A673 (cell line): ENCODE measurements at regions not wholly inside any gene's neighbourhood (a gene's known extent, or its start where the extent isn't known, plus 50 kb on each side); places are given as distances from the start of the nearest gene placed in this dataset.

ENCODE experiments used
- BruUV-seq: library from RNA; stranded (reverse); fragments of 400-500 nt; replicated peaks from 2 replicates; lab custom pipeline; 2021; lab: Mats Ljungman, UMichigan
- CTCF ChIA-PET: fragments of 300-600 bp; sonication (Branson Sonifier 250); formaldehyde crosslinking; loops from one replicate; lab custom pipeline; 2022; ENCODE audit warnings: antibody characterized with exemption; lab: Charles Lee
- POLR2A ChIA-PET: fragments of 300-600 bp; sonication (Branson Sonifier 250); formaldehyde crosslinking; loops from one replicate; lab custom pipeline; 2022; ENCODE audit warnings: antibody characterized with exemption; ENCODE audit not compliant: low non-redundant PET; lab: Charles Lee
- DNase-seq: peaks from one replicate; pipeline ENCODE4 v3.0.0-alpha.2; 2015; ENCODE audit warnings: low spot score
- H3K27ac ChIP-seq: fragments of 200-600 bp; sonication (generic); 2 replicates; pipeline ENCODE4 v1.5.1; 2016; ENCODE audit warnings: mixed run types, low read depth, mild to moderate bottlenecking, mixed read lengths, antibody characterized with exemption, low read length; ENCODE audit not compliant: poor library complexity, severe bottlenecking
- H3K27me3 ChIP-seq: fragments of 200-600 bp; sonication (generic); replicated peaks from 2 replicates; pipeline ENCODE4 v1.6.1; 2017; ENCODE audit warnings: mixed run types, low read depth, mild to moderate bottlenecking, mixed read lengths, antibody characterized with exemption, low read length; ENCODE audit not compliant: insufficient read depth, poor library complexity
- H3K36me3 ChIP-seq: fragments of 200-600 bp; sonication (generic); 2 replicates; pipeline ENCODE4 v1.6.1; 2016; ENCODE audit warnings: mixed run types, mild to moderate bottlenecking, mixed read lengths, antibody characterized with exemption, low read length; ENCODE audit not compliant: insufficient read depth, poor library complexity, severe bottlenecking
- H3K4me1 ChIP-seq: fragments of 200-600 bp; sonication (generic); 2 replicates; pipeline ENCODE4 v1.6.1; 2017; ENCODE audit warnings: mixed run types, mild to moderate bottlenecking, mixed read lengths, antibody characterized with exemption, low read length; ENCODE audit not compliant: insufficient read depth, poor library complexity, severe bottlenecking
- H3K4me3 ChIP-seq: fragments of 200-600 bp; sonication (generic); 2 replicates; pipeline ENCODE4 v1.5.1; 2016; ENCODE audit warnings: low read depth, mixed run types, mild to moderate bottlenecking, mixed read lengths, low read length; ENCODE audit not compliant: poor library complexity, severe bottlenecking
- H3K9me3 ChIP-seq: fragments of 200-600 bp; sonication (generic); 2 replicates; pipeline ENCODE4 v1.6.1; 2016; ENCODE audit warnings: mixed run types, low read depth, mild to moderate bottlenecking, mixed read lengths, antibody characterized with exemption, low read length; ENCODE audit not compliant: poor library complexity, severe bottlenecking
- EZH2 ChIP-seq: fragments of 200-600 bp; sonication (generic); IDR thresholded peaks from 2 replicates; pipeline ENCODE4 v1.6.1; 2017; ENCODE audit warnings: borderline replicate concordance, low read depth, mild to moderate bottlenecking, mixed read lengths, antibody characterized with exemption, low read length; ENCODE audit not compliant: poor library complexity, severe bottlenecking
- intact Hi-C: fragments of 100-400 bp; cut with micrococcal nuclease; formaldehyde crosslinking; loops from one replicate; pipeline ENCODE4 v1.10.0; 2022; ENCODE audit not compliant: unreplicated experiment
- TF ChIP-seq, protein P1 (sequence below): fragments of 300-800, 200-600 bp; sonication (generic); conservative IDR thresholded peaks from 2 replicates; pipeline ENCODE4 v1.5.1; 2017; ENCODE audit warnings: low read depth, mild to moderate bottlenecking, antibody characterized with exemption, low read length, moderate library complexity, mixed read lengths

DNA sequence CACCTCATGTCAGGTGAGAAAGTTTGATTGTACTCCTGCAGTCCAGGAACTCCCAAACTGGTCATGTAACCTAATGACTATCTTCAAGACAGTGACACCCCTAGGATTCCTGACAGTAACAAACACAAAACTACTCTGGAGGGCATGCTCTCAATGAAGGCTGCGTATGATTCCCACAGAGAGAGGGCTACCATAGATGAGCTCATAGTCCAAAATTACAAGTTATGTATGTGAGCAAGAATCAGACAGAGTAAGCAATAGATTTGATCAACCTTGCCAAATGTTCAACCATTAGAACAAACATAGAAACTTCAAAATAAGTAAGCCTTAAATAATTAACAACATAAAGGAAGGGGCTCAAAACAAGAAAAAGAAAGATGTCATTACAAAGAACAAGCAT lies 158.1 kb downstream of the COPRS start:
- Histone ChIP-seq H3K27me3 (no peaks in the 10 kb centered on the region), H3K9me3 (no peaks in the 10 kb centered on the region), H3K36me3 (no peaks in the 10 kb centered on the region), H3K4me1 (no peaks in the 10 kb centered on the region), H3K27ac (no peak overlapping the region), H3K4me3 (no peak overlapping the region)
- no peak for DNase-seq
- BruUV-seq, result no TSS peak
- ChIA-PET POLR2A (no interaction called here), CTCF (no interaction called here)
- intact Hi-C loops, result no loop called here
- TF ChIP-seq EZH2, result no peak
- TF ChIP-seq, protein P1, sequence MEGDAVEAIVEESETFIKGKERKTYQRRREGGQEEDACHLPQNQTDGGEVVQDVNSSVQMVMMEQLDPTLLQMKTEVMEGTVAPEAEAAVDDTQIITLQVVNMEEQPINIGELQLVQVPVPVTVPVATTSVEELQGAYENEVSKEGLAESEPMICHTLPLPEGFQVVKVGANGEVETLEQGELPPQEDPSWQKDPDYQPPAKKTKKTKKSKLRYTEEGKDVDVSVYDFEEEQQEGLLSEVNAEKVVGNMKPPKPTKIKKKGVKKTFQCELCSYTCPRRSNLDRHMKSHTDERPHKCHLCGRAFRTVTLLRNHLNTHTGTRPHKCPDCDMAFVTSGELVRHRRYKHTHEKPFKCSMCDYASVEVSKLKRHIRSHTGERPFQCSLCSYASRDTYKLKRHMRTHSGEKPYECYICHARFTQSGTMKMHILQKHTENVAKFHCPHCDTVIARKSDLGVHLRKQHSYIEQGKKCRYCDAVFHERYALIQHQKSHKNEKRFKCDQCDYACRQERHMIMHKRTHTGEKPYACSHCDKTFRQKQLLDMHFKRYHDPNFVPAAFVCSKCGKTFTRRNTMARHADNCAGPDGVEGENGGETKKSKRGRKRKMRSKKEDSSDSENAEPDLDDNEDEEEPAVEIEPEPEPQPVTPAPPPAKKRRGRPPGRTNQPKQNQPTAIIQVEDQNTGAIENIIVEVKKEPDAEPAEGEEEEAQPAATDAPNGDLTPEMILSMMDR, result no peak

DNA sequence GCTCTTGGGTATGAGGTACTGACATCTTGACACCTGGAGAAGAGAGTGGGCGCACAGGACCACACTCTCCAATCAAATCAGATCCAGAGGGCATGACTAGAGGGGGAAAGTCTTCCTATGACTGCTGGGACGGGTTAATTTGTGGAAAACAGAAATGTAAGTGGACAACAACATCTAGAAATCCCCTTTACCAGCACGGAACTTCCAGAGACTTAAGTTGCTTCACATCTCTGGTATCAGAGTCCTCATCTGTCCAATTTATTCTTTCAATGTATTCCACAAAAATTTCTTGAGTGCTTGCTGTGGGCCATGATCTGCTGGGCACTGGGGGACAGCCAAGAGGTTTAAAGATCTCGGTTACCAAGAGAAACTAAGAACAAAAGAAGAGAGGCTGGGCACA lies 159.2 kb downstream of the COPRS start:
- ChIA-PET CTCF (no interaction called here), POLR2A (no interaction called here)
- intact Hi-C loops, result no loop called here
- H3K27ac ChIP-seq, result no peak overlapping the region
- no peak for DNase-seq
- no peaks in the 10 kb centered on the region for H3K27me3 ChIP-seq
- BruUV-seq, result no TSS peak
- no peaks in the 10 kb centered on the region for H3K9me3 ChIP-seq
- no peaks in the 10 kb centered on the region for H3K36me3 ChIP-seq
- H3K4me1 ChIP-seq, result no peaks in the 10 kb centered on the region
- H3K4me3 ChIP-seq, result no peak overlapping the region
- TF ChIP-seq, protein P1, result no peak
- no peak for TF ChIP-seq EZH2

DNA sequence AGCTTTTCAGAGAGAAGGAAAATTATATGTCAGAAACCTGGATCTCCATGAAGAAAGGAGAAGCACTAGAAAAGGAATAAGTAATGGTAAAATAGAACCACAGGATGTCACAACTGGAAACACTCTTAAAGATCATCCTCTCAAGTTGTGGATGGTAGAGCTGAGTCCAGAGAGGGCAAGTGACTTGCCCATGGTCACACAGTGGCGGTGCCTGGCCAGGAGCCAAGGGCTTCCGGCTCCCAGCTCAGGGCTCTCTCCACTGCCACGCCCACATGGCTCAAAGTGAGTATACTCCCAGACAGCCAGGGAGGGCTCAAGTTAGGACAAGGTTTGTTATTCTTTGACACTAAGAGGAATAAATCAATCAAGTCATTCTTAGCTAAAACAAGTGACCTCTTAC lies 159.8 kb downstream of the COPRS start:
- Histone ChIP-seq H3K4me1 (no peaks in the 10 kb centered on the region), H3K4me3 (no peak overlapping the region), H3K27ac (no peak overlapping the region), H3K9me3 (no peaks in the 10 kb centered on the region), H3K36me3 (no peaks in the 10 kb centered on the region), H3K27me3 (no peaks in the 10 kb centered on the region)
- no TSS peak for BruUV-seq
- ChIA-PET CTCF (no interaction called here), POLR2A (no interaction called here)
- no peak for DNase-seq
- TF ChIP-seq, protein P1, result no peak
- no peak for TF ChIP-seq EZH2
- intact Hi-C loops, result no loop called here
